ENCODE measurements at regions not wholly inside any gene's neighbourhood (a gene's known extent, or its start where the extent isn't known, plus 50 kb on each side); places are given as distances from the start of the nearest gene placed in this dataset.
"Not testable (repeated sequence)": the region's sequence is repeated elsewhere in the genome, so short reads cannot be mapped to it uniquely, and the experiment has no call there.

DNA sequence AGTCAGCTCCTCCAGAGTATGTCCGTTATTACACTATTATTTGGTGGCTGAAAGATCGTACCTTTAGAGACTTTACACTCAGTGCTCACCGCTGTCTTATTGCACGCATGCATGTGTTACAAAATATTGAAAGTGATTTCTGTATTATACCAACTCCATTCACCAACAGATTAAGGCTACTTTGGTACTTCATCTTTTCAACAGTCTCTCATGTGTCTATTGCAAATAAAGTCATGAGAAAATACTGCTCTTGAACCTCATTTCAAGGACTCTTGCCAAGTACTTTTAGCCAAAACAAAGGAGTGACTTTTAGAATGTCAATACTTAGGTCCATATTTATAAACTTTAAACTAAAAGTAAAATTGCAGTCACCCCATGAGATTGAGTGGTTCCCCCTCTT is 503.6 kb downstream of the TMEM121 start:
- H3K27me3 ChIP-seq (replicated peaks; ENCODE audit: control insufficient read depth, insufficient read depth, low read length): peaks cover 9% of the 10 kb centered on the region
- DNase-seq (ENCODE audit: low read depth): no peak
- no peaks in the 10 kb centered on the region for H3K36me3 ChIP-seq (ENCODE audit: control insufficient read depth, insufficient read depth, low read length, severe bottlenecking)
- no peak overlapping the region for H3K9ac ChIP-seq (ENCODE audit: low read length)
- H3K9me3 ChIP-seq (ENCODE audit: control insufficient read depth, low read length): no peaks in the 10 kb centered on the region
- H3K4me3 ChIP-seq (ENCODE audit: low read length): no peak overlapping the region
- H3K4me1 ChIP-seq (ENCODE audit: control insufficient read depth, insufficient read depth, low read length): no peaks in the 10 kb centered on the region

GRCh38 chr14:106037380-106037779 is 511.0 kb downstream of the TMEM121 start:
- Histone ChIP-seq H3K9me3 (ENCODE audit: control insufficient read depth, low read length) (no peaks in the 10 kb centered on the region), H3K9ac (ENCODE audit: low read length) (no peak overlapping the region), H3K36me3 (ENCODE audit: control insufficient read depth, insufficient read depth, low read length, severe bottlenecking) (no peaks in the 10 kb centered on the region), H3K4me3 (ENCODE audit: low read length) (no peak overlapping the region), H3K4me1 (ENCODE audit: control insufficient read depth, insufficient read depth, low read length) (no peaks in the 10 kb centered on the region), H3K27me3 (replicated peaks; ENCODE audit: control insufficient read depth, insufficient read depth, low read length) (peaks cover 9% of the 10 kb centered on the region)
- DNase-seq (ENCODE audit: low read depth): no peak

DNA sequence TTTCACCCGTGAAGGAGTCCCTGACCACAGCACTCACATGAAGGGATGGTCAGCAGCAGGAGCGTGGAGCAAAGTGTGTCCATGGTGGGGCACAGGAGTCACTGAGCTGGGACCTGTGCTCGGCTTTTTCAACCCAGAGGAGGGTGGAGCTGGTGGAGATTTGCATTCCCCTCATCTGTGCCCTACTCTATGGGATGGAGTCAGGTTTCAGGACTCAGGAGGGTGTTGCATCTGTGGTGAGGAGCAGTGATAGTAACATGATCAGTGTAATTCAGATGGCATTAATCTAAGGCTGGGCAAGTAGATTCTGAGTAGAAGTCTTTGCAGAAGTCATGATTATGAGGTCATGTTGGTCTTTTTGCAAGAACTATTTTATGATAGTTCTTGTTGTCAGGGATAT is 511.9 kb downstream of the TMEM121 start:
- H3K9me3 ChIP-seq (ENCODE audit: control insufficient read depth, low read length): no peaks in the 10 kb centered on the region
- no peak overlapping the region for H3K4me3 ChIP-seq (ENCODE audit: low read length)
- DNase-seq (ENCODE audit: low read depth): no peak
- H3K36me3 ChIP-seq (ENCODE audit: control insufficient read depth, insufficient read depth, low read length, severe bottlenecking): no peaks in the 10 kb centered on the region
- peaks cover 3% of the 10 kb centered on the region for H3K27me3 ChIP-seq (replicated peaks; ENCODE audit: control insufficient read depth, insufficient read depth, low read length)
- H3K9ac ChIP-seq (ENCODE audit: low read length): no peak overlapping the region
- H3K4me1 ChIP-seq (ENCODE audit: control insufficient read depth, insufficient read depth, low read length): no peaks in the 10 kb centered on the region

- Histone ChIP-seq H3K9me3 (ENCODE audit: control insufficient read depth, low read length) (no peaks in the 10 kb centered on the region), H3K36me3 (ENCODE audit: control insufficient read depth, insufficient read depth, low read length, severe bottlenecking) (no peaks in the 10 kb centered on the region), H3K27me3 (replicated peaks; ENCODE audit: control insufficient read depth, insufficient read depth, low read length) (peaks cover 3% of the 10 kb centered on the region), H3K4me1 (ENCODE audit: control insufficient read depth, insufficient read depth, low read length) (no peaks in the 10 kb centered on the region), H3K4me3 (ENCODE audit: low read length) (no peak overlapping the region), H3K9ac (ENCODE audit: low read length) (no peak overlapping the region)
- DNase-seq (ENCODE audit: low read depth): no peak
Measured at GRCh38 chr14:106039400-106039799, 513.0 kb downstream of the TMEM121 start.

DNA sequence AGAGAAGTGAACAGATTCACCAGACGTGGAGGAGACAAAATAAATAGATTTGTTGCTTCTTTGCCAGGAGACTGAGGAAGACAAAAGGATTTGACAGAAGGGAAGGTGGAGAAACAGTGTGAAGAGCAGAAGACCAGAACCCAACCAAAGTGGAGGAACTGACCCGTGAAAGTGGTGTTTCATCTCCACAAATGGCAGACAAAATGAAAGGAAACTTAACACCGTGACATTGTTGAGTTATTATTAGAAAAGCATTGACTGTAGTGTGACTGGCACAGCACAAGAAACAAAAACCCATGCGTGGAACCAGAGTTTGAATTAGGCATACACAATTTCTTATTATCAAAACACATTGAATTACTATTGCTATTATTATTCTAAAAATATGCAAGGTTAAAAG is 518.1 kb downstream of the TMEM121 start:
- H3K36me3 ChIP-seq (ENCODE audit: control insufficient read depth, insufficient read depth, low read length, severe bottlenecking): no peaks in the 10 kb centered on the region
- no peaks in the 10 kb centered on the region for H3K9me3 ChIP-seq (ENCODE audit: control insufficient read depth, low read length)

DNA sequence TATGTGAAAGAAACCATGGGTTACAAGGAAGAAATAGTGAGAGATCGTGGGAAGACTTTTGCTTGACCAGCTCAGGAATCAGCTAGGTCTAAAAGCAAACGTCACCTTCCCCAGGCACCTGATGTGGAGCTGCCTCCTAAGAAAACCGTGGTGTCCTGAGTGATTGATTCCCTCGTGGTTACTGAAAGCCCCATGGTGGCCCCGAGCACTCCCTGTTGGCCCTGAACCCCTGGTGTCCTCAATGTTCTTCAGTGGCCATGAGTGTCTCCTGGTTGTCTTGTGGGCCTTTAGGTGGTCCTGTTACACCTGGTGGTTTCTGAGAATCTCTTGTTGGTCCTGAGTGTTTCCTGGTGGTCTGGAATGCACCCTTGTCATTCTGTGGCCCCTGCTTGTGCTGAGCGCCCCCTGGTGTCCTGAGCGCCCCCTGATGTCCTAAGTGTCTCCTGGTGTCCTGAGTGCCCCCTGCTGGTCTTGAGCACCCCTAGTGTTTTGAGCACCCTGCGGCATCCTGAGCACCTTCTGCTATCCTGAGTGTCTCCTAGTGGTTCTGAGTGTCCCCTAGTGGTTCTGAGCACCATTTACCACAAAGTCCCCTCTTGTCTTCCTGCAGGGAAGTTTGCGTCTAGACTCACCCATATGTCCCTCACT is 518.7 kb downstream of the TMEM121 start:
- H3K9me3 ChIP-seq (ENCODE audit: control insufficient read depth, low read length): no peaks in the 10 kb centered on the region
- no peaks in the 10 kb centered on the region for H3K36me3 ChIP-seq (ENCODE audit: control insufficient read depth, insufficient read depth, low read length, severe bottlenecking)
- peaks cover 3% of the 10 kb centered on the region for H3K27me3 ChIP-seq (replicated peaks; ENCODE audit: control insufficient read depth, insufficient read depth, low read length)
- no peak for DNase-seq (ENCODE audit: low read depth)
- no peak overlapping the region for H3K4me3 ChIP-seq (ENCODE audit: low read length)
- H3K4me1 ChIP-seq (ENCODE audit: control insufficient read depth, insufficient read depth, low read length): no peaks in the 10 kb centered on the region
- H3K9ac ChIP-seq (ENCODE audit: low read length): no peak overlapping the region

More for the DNA sequence above, 518.1 kb downstream of the TMEM121 start:
- Histone ChIP-seq H3K27me3 (replicated peaks; ENCODE audit: control insufficient read depth, insufficient read depth, low read length) (peaks cover 3% of the 10 kb centered on the region), H3K9ac (ENCODE audit: low read length) (no peak overlapping the region), H3K4me3 (ENCODE audit: low read length) (no peak overlapping the region), H3K4me1 (ENCODE audit: control insufficient read depth, insufficient read depth, low read length) (no peaks in the 10 kb centered on the region)
- DNase-seq (ENCODE audit: low read depth): no peak

DNA sequence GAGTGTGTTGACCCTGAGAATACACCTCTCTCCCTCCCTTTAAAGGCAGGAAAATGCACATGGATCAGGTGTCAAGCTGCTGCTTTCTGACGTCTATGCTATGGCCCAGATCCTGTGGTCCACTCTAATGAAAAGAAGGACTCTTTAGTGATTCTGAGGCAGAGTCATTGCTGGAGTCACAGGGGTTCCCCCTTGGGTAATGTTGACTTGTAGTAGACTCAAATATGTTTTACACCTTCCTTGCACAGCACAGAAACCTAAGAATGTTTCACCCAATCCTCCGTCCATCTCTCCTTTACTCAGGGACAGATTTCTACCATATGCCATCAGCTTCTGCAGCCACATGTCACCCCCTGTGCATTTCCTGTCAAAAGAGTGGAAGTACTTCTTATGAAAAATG is 525.4 kb downstream of the TMEM121 start:
- no peaks in the 10 kb centered on the region for H3K9me3 ChIP-seq (ENCODE audit: control insufficient read depth, low read length)
- no peaks in the 10 kb centered on the region for H3K36me3 ChIP-seq (ENCODE audit: control insufficient read depth, insufficient read depth, low read length, severe bottlenecking)
- H3K4me3 ChIP-seq (ENCODE audit: low read length): no peak overlapping the region
- no peaks in the 10 kb centered on the region for H3K27me3 ChIP-seq (replicated peaks; ENCODE audit: control insufficient read depth, insufficient read depth, low read length)
- no peak for DNase-seq (ENCODE audit: low read depth)
- H3K9ac ChIP-seq (ENCODE audit: low read length): no peak overlapping the region
- H3K4me1 ChIP-seq (ENCODE audit: control insufficient read depth, insufficient read depth, low read length): no peaks in the 10 kb centered on the region

GRCh38 chr14:106055289-106055688 is 528.9 kb downstream of the TMEM121 start:
- DNase-seq (ENCODE audit: low read depth): no peak
- Histone ChIP-seq H3K4me1 (ENCODE audit: control insufficient read depth, insufficient read depth, low read length) (no peaks in the 10 kb centered on the region), H3K36me3 (ENCODE audit: control insufficient read depth, insufficient read depth, low read length, severe bottlenecking) (no peaks in the 10 kb centered on the region), H3K4me3 (ENCODE audit: low read length) (no peak overlapping the region), H3K9me3 (ENCODE audit: control insufficient read depth, low read length) (no peaks in the 10 kb centered on the region), H3K9ac (ENCODE audit: low read length) (no peak overlapping the region), H3K27me3 (replicated peaks; ENCODE audit: control insufficient read depth, insufficient read depth, low read length) (peaks cover 12% of the 10 kb centered on the region)

DNA sequence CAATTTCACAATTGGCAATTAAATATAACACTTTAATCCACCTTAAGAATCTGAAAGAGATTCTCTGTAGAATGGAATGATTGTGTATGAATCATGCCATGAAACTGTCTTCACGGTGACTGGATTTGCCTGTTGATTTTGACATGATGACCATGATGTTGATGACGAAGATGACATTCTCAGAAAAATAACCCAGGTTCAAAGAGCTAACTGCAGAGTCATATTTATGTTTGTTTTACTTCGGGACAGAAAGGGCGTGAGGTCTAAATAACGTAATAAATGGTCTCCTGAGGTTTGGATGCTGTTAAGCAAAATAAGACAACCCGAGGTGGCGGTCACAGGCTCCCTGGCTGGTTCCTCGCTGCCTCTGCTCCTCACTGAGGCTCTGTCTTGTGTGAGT is 532.0 kb downstream of the TMEM121 start:
- Histone ChIP-seq H3K4me1 (ENCODE audit: control insufficient read depth, insufficient read depth, low read length) (no peaks in the 10 kb centered on the region), H3K27me3 (replicated peaks; ENCODE audit: control insufficient read depth, insufficient read depth, low read length) (peaks cover 15% of the 10 kb centered on the region), H3K4me3 (ENCODE audit: low read length) (no peak overlapping the region), H3K36me3 (ENCODE audit: control insufficient read depth, insufficient read depth, low read length, severe bottlenecking) (no peaks in the 10 kb centered on the region), H3K9me3 (ENCODE audit: control insufficient read depth, low read length) (no peaks in the 10 kb centered on the region), H3K9ac (ENCODE audit: low read length) (no peak overlapping the region)
- no peak for DNase-seq (ENCODE audit: low read depth)

DNA sequence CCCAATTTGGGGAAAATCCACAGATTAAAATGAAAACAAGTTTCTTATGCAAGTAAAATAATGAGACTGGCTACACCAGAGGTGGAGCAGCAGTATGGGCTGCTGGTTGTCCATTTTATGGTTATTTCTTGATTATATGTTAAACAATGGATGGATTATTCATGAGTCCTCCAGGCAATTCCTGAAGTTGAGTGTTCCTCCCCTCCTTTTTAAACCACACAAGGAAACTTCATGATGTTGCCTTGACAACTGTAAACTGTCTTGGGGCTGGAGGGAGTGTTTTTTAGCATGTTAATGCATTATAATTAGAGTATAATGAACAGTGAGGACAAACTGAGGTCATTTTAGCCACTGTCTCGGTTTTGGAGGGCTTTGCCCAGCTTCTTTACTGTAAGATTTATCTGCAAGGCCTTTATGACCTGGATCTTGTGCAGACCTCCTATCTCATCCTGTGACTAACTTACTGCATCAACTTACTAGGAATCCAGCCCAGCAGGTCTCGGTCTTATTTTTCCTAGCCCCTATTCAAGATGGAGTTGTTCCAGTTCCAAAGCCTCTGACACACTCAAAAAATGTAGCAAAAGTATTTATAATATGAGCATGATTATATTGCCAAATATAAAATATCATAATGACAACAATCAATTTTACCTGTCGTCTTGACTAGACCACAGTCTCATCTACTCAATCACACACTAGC is 534.0 kb downstream of the TMEM121 start:
- Histone ChIP-seq H3K9ac (ENCODE audit: low read length) (no peak overlapping the region), H3K4me1 (ENCODE audit: control insufficient read depth, insufficient read depth, low read length) (no peaks in the 10 kb centered on the region), H3K9me3 (ENCODE audit: control insufficient read depth, low read length) (no peaks in the 10 kb centered on the region), H3K4me3 (ENCODE audit: low read length) (no peak overlapping the region), H3K27me3 (replicated peaks; ENCODE audit: control insufficient read depth, insufficient read depth, low read length) (peaks cover 15% of the 10 kb centered on the region), H3K36me3 (ENCODE audit: control insufficient read depth, insufficient read depth, low read length, severe bottlenecking) (no peaks in the 10 kb centered on the region)
- DNase-seq (ENCODE audit: low read depth): no peak

DNA sequence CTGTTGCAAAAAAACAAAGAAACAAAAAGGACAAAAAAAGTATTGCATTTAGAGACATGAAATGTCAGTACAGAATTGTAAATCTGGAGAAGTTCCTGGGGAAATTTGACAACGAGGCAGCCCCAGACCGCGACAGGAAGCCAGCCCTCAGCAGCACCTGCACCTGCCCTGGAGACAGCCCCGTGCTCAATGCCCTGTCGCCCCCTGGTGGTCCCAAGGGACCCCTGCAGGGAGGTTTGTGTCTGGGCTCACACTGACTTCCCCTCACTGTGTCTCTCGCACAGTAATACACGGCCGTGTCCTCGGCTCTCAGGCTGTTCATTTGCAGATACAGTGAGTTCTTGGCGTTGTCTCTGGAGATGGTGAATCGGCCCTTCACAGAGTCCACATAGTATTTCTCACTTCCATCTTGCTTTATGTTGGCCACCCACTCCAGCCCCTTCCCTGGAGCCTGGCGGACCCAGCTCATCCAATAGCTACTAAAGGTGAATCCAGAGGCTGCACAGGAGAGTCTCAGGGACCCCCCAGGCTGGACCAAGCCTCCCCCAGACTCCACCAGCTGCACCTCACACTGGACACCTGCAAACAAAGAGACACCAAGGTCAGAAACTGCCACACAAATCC is 535.6 kb downstream of the TMEM121 start:
- H3K9me3 ChIP-seq (ENCODE audit: control insufficient read depth, low read length): not testable (repeated sequence)

More for the DNA sequence above, 535.6 kb downstream of the TMEM121 start:
- not testable (repeated sequence) for H3K9ac ChIP-seq (ENCODE audit: low read length); DNase-seq (ENCODE audit: low read depth); H3K36me3 ChIP-seq (ENCODE audit: control insufficient read depth, insufficient read depth, low read length, severe bottlenecking); H3K4me1 ChIP-seq (ENCODE audit: control insufficient read depth, insufficient read depth, low read length); H3K4me3 ChIP-seq (ENCODE audit: low read length)
- peaks cover 15% of the 10 kb centered on the region for H3K27me3 ChIP-seq (replicated peaks; ENCODE audit: control insufficient read depth, insufficient read depth, low read length)
